GM19372 (cell line): ENCODE measurements at regions not wholly inside any gene's neighbourhood (a gene's known extent, or its start where the extent isn't known, plus 50 kb on each side); places are given as distances from the start of the nearest gene placed in this dataset.

Source experiments
- ATAC-seq: cut with Tn5 transposase; IDR thresholded peaks from one replicate; pipeline ENCODE4 v1.9.1; 2021; ENCODE audit warnings: mild to moderate bottlenecking, low read depth, moderate library complexity; ENCODE audit not compliant: unreplicated experiment

DNA sequence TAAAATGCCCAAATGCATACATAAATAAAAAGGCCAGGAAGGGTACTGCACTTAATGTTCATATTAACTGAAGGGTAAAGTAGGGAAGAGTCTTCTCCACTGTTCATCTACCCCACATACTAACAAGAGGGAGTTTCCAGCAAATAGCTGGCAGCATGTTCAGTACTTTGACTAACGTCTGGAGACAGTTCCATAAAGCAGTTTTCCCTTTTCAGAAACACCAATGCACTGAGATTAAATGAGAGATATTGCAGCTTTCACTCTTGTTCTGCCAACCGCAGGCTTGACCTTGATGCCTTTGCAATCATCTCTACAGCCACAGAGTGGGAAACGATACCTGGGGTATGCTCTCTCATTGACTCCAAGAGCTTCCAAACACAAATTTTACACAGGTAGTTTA is 2123.1 kb upstream of the TENM3 start:
- ATAC-seq, result no peak

DNA sequence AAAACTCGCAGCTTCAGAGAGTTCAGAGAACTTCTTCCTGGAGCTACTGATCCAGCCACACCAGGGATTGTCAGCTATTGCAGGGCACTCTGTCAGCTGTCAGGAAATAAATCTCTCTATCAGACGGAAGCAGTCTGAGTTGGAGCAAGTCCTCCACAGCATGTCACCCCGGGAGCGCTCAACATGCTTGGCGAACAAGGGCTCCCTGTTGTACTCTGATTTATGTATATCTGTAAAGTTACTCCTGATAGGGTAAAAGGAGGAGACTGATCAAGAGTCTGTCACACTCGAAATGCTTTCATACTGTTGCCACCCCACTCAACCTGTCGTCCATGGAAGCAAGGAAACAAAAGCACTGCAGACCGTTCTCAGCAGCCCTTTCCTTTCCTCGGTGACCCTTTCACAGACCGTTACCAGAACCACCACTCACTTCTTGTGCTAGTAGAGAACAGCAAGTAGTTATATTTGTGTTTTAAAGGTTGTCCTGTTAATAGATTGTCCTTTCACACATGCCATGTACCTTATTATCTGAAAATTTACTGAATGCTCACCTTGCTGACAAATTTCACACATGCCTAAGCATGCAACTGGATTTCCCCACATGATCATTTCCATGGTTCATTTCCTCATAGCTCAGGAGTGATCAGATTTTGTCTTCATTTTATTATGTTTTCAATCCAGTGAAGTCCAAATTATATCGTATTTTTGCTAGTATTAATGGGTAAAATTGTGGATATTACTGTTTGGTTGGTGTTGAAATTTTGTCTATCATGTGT is 2108.9 kb upstream of the TENM3 start:
- ATAC-seq, result no peak

DNA sequence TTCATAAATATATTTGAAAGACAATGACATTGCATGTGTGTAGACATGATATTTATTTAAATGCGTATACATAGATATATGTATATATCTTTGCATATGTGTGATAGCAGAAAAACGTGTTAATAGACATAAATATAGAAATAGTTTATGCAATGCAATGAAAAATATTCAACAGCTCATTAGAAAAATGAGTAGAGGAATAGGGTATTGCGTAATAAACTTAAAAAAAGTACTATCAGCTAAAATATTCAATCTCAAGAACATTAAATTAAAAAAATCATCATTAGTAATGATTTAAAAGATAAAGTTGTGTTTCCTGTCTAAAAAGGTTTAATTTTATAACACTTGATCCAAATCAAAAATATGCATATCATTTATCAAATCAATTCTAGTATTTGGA is 2101.5 kb upstream of the TENM3 start:
- no peak for ATAC-seq

DNA sequence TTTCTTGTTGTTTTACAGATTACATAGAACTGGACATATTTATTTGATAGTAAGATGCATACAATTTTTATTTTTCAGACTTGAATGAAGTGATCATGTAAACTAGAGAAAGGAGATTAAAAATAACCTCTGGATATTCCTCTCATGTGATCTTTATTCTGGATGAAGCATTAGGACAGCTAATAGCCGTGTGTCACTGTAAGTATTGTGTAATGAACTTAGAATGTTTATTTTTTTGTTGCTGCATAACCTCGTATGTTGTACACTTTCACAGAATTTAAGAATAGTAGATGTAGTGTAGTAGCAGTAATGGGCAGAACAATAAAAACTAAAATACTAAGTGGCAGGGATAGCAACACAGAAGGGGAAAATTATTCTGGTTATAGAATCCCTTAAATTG is 2094.5 kb upstream of the TENM3 start:
- no peak for ATAC-seq

DNA sequence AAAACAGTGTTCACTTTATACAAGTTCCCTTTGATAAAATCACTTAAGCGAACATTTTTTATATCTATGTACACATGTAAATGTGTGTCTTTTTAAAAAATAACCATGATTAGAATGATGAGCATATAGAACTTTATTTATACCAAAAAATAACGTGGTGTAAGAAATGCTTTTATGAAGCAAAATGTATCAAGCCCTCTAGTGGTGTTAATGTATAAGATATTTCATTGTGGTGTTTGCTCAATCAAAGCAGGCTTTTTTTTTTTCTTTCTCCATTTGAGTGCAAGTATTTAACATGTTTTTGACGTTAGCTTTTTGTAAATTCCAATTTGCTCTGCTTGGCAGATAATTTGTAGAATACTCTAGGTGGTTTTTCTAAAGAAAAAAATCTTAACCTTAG is 2092.4 kb upstream of the TENM3 start:
- no peak for ATAC-seq

DNA sequence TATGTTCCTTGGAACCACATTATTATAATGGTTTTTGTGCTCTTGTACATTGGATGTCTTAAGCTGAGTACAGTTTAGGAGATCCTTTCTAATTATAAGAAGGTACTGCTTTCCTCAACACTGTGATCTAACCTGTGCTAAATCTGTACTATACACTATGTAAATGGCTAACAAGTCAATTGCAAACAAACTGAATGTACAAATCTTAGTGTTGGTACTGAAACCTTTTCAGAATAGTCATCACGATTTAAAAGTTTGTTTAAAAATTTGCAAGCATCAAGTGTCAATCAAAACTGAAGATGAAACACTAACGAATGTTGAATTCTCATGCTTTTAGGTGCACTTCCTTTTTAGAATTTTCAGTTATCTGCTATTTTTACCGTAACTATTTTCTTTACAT is 2090.4 kb upstream of the TENM3 start:
- ATAC-seq, result no peak

DNA sequence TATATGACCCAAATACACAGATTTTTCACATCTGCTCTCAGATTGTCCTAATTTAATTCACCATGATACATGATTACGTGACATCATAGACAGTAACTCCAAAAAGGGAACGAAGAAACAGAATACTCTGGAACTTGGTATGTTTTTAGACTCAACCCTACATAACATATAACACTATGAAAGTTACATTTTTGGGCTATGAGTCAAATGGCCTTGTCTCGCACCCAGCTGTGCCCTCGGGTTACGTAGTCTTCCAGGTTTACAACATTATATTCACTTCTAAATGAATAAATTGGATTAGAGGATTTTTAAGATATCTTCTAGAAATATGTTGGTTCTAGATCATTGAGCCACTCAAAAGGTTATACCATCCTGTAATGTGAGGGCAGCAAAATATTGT is 2089.6 kb upstream of the TENM3 start:
- no peak for ATAC-seq

DNA sequence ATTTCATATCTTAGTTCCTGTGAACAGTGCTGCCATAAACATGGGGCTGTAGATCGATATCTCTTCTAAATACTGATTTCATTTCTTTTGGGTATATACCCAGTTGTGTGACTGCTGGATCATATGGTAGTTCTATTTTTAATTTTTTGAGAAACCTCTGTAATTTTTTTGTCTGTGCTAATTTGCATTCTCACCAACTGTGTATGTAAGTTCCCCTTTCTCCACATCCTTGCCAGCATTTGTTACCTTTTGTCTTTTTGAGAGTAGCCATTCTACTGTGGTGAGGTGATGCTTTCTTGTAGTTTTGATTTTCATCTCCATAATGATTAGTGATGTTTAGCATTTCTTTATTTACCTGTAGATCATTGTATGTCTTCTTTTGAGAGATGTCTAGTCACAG is 2086.5 kb upstream of the TENM3 start:
- ATAC-seq, result no peak

DNA sequence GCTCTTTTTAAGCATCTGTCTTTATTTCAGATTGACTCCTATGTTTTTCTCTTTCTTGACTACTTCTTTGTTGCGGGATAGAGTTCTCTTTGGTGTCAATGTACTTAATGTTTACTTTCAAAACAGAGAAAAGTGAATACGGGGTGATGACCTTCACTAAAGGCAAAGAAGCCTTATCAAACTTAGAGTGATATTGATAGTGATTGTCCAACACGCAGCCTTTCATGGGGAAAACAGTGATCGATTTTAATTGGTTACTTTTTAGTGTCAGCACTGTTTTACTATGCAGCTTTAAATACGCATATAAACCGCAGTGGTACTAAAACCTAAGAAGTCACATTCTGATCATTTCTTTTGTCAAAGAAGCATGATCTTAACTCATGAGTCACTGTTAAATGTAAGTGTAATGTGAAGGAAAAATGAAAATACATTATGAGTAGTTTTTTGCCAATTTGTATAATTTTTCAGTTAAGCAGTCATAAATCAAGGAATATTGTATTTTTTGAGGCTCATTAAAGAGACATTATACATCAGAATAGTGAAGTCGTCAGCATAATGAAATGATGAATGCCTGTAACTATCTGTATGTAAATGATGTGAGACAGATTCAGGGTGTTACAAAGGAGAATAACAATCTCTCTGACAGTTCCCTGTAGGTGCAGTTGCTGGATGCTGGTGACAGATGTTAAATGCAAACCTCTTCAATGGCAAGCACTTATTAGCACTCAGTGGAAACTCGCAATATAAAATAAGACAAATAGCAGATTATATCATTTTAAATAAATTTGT is 2082.8 kb upstream of the TENM3 start:
- ATAC-seq, result no peak

DNA sequence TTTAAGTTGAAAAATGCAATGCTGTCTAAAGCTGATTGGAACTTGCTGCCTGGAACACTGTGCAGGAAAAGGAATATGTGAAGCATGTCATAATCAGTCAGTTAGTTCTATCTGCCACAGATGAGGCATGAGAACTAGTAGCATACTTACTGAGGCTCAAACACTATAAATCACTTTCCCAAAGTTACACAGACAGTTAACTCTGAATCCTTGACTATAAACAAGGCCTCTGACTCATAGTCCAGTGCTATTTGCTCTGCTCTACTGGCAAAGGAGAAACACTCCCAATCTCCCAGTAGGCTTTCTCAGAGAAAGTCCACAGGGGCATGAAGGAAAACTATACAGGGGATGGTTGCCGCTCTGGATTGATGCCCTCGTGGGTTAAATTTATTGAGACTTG is 2078.4 kb upstream of the TENM3 start:
- no peak for ATAC-seq

DNA sequence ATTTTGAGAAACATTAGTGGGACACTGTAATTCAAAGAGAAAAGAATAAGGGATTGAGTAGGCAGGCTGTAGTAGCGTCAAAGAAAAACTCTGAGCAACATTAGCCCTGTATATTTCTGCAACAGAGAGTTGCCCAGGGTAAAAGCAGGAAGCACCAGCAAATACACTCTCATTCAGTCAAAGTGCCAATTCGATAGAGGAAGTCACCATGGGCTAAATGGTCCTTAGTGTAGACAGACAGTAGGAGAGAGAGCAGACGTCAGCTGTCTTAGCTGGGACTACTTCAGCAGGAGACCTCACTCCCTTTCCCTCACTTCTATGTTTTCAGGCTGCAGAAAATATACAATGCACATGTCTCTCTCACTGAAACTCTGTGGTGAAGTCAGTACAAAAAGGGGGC is 2073.8 kb upstream of the TENM3 start:
- ATAC-seq, result no peak

DNA sequence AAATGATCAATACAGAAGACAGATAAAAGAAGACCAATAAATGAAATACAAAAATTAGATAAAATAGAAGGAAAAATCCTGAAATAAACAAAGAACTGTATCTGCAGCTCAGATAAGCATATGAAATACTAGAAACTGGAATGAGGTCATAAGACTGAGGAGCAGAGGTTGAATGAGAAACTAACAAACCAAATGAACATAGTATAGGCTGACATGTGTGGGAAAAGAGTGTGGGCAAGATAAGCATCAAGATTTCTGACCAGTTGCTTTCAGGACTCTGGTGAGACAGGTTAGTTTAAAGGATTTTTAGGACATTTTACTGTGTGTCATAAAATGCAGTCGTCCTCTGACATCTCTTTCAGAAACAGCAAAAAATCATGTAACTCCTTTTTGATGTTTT is 2073.2 kb upstream of the TENM3 start:
- ATAC-seq, result no peak

DNA sequence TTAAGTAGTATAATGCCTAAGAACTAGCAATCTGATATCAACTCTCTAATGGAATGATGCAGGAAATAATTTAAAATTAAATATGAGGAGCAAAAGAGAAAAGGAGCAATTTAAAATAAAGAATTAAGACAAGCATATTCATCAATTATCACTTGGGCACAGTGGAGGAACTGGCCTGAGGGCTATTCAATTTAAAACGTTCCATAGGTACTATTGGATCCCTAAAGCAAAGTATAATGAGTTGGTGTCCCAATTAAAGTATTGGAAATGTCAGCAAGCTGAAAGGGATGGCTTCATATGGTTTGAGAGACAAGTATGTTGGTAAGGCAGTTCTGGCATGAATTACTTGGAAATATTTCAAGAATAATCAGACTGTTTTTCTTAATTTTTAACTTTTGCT is 2064.1 kb upstream of the TENM3 start:
- ATAC-seq, result no peak

DNA sequence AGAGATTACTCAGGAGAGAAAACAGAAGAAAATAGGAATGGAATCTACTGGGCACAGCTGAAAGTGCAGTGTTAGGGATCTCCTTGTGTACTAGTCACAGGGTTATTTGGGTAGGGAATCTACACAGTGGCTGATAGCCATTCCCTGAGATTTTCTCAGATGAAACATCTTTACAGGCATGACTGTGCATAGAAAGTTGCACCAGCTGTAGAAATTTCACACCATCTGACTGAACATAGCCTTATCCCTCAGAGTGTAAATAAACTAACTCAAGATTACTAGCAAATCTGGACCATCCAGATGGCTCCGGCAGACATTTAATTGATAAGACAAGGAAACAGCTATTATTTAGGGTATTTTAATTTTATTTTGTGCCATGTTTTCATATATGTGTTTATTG is 2053.5 kb upstream of the TENM3 start:
- ATAC-seq, result no peak

DNA sequence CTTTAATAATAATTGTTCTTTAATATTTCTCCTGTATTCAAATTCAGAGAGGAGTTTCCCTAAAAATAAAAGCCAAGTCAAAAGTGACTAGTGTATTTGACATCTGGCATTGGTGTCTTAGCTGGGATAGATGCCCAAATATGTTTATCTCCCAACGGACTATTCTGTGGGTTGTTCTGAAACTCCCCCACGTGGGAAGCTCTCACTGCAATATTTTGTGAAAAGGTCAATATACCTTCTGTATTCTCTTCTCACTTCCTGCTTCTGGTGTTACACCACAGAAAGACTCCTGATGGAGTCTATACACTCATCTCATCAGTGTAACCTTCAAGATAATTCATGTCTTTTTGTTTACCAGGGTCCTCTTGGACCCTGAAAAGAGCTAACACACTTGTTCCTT is 2052.8 kb upstream of the TENM3 start:
- no peak for ATAC-seq

DNA sequence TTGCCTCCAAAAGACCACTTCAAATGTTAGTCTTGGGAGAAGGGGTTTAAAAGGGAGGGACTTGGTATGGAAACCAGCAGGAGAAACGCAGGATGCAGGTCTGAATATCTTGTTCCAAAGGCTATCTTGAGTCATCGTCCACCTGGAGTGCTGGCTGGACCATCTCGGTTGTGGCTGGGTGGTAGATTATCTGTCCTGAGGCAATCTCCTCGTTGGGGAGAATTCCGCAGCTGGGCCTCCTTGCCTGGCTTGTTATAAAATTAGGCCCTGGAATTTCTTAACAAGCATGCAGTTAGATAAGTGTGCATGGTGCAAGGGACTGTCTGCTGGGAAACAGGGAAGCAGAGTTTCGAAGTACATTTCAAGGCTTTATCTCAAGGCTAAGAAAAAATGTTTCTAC is 2045.7 kb upstream of the TENM3 start:
- ATAC-seq, result no peak

DNA sequence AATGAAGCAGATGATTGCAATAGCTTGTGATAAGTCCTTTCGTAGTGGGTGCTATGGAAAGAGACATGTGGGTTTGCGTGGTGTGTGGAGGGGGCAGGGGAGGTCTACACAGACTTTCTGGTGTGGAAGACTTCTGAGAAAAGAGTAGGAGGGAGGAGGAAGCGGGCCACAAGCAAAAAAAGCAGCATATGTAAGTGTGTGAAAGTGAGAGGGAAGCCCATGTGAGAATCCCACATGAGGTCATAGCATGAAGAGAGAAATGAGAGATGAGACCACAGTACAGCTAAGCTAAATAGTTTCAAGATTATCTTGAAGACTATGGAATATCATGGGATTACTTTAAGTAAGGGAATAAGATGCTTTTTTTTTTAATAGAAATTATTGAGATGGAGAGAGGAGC is 2039.9 kb upstream of the TENM3 start:
- ATAC-seq, result no peak

DNA sequence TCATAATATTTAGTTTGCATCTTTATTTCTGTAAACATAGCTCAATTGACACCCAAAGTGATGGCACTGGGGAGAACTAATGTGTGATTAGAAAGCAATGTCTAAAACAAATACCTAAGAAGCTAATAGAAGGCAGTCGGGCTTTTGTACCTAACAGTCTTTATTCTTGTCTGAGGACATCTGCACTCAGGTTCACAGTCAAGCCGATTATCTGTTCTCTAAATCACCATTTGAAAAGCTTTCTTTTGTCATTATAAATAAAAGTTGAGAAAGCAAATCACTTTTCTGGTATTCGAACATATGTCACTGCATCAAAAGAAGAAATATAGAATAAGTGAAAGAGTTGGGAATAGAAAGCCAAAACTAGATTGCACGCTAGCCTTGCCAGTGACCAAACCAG is 2037.9 kb upstream of the TENM3 start:
- no peak for ATAC-seq

DNA sequence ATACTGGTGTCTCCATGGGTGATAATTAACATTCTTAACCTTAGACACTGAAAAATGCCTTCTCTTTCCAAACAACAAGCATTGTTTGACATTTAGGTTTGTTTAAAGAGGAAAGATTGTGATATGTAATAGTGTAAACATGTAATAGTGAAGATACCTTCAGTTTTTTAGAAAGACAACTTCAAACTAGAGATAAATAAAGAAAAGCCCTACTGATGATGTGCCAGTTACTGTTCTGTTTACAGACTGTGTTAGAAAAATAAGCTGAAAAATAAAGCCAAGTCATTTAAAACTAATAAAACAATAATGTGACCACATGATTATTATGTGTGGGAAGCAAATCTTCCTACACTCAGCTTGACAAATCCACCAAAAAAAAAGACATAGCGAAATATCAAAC is 2035.3 kb upstream of the TENM3 start:
- ATAC-seq, result no peak

DNA sequence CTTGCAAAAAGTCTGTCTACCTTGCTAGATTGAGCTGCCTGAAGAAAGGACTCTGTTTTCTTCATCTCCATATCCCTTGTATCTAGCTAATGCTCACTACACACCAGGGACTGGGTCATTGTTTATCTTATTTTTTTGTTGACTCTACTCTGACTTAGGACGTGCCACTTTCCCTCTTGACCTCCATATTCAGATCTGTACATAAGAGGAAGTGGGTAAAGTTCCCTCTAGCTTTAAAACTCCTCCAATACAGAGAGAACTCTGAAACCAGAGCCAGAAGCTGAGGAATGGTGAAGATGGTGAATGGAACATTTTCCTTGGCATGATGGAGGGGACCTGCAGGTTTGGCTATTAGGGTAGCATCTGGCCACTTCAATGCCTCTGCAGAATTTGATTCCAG is 2026.1 kb upstream of the TENM3 start:
- no peak for ATAC-seq

DNA sequence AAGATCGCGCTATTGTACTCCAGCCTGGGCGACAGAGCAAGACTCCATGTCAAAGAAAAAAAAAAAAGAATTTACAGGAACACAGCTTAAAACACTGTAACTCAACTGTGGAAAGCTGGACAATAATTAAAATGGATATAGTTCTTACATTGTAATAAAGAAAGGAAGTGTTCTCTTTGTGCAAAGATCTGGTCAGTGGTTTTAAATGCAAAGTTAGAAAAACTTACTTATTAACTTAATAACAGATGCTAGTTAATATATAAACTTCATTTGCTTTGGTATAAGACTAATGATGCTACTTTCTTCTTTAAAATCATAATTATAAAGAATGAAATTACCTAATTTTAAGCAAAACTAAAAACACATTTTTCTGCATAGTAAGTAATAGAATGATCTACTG is 2024.1 kb upstream of the TENM3 start:
- ATAC-seq, result no peak

DNA sequence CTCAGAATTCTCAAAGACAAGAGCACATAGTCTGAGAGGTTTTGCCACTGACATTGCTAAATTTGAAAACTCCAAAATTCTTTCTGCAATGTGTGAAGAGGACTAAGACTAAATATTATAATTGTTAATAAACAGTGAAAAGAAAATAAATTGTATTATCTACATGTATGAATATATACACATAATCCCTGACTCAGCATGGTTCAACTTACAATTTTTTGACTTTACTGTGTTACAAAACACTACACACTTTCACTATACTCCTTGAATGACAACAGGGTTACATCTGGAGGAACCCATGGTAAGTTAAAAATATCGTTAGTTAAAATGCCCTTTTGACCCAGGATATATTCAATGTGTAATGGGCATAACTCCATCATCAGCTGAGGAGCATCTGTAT is 2017.2 kb upstream of the TENM3 start:
- ATAC-seq, result no peak
